AG08396 (cell line): ENCODE measurements at regions not wholly inside any gene's neighbourhood (a gene's known extent, or its start where the extent isn't known, plus 50 kb on each side); places are given as distances from the start of the nearest gene placed in this dataset.

Experiments
- DNase-seq: peaks from one replicate; pipeline ENCODE4 v3.0.0; 2012; ENCODE audit warnings: low spot score, mixed read lengths

DNA sequence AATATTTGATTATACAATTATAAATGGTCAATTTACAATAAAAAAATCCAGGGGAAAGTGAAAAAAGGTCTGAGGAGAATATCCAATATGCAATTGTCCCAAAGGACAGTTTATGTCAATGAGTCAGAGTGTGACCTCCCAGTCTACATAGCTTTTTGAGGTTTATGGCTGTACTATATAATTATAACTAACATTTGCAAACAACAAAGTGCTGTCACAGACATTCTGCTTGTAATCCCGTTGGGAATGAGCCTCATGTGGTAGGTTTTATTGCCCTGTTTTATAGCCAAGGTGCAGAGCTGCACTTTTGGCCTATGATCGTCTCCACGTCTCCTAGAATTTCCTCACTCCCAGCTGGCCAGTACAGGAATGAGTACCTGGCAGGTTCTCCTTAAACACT, 103.8 kb downstream of the ADSS2 start:
- DNase-seq, result no peak

DNA sequence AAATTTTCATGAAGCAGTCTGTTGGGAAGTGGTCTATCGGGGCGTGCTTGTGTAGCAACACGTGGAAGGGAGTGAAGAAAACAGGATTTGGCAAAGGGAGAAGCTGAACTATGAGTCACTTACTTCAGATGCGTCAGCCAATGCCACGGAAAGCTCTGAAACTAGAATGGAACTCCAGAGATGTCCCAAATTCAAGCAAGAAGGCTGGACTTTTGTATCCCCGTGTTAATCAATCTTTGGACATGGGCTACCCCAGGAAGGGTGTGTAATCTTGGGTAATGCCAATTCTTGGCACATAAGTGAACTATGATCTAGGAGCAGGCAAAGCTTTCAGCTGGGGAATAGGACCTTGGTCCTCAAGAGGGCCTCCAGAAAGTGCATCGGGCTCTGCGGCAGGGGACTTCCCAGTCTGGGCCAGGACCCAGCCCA, 102.6 kb downstream of the ADSS2 start:
- DNase-seq, result peak; percentile 73

DNA sequence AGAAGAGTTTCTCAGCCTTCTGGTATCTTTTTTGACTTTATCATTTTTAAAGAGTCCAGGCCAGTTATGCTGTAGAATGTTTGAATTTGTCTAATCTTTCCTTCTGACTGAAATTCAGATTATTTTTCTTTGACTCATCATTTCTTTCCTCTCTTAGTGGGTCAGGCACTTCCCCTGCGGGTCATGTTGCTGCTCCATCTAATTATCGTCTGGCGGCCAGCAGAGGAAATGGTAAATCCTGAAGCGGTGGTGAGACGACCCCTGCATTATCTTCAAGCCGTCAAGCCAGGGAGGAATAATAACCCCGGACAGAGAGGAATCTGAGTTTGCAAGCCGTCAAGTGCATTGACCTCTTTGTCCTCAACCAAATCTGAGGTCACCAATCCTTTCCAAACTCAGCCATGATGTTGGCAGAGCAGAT, 102.1 kb downstream of the ADSS2 start:
- no peak for DNase-seq

DNA sequence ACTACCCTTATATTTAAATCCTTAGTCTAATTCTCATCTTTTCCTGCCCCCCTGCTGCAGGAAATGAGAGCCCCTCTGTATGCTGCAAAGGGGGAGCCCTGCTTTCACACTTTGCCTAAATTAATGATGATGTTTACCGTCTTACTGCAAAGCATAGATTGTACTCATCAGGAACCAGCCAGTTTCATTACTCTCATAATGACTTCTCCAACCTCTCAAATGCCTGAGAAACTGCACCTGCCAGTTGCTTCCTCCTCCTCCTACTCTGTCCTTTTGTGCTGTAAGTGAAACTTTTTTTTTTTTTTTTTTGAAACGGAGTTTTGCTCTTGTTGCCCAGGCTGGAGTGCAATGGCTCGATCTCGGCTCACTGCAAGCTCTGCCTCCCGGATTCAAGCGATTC, 101.7 kb downstream of the ADSS2 start:
- no peak for DNase-seq

DNA sequence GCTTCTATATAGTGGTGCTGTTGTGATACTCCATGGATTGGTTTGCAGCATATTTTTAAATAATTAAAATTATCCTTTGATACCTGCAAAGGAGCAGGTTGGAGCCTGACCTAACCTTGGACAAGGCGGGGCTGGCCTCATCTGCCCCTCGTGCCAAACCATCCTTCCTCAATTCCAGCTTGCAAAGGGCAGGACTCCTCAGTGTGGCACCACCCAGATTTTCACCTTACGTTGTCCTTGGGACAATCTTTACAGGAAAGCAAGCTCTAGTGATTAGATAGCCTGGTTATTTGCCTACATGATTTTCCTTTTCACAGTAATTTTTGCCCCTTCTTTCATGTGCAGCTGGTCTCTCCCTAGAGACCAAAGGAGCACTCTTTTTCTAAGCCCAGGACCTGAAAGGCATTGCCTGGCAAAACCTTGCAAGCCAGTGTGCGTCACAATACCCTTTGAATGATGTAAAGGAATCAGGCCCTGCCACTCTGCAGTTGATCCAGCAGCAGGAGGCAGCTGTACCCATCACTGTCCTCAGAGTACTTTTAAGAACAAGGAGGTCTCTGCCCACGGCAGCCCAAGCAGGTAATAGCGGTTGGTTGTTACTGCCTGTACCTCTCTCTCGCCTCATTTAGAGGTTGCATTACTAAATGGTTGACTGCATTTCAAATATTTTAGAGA, 99.4 kb downstream of the ADSS2 start:
- DNase-seq, result no peak

DNA sequence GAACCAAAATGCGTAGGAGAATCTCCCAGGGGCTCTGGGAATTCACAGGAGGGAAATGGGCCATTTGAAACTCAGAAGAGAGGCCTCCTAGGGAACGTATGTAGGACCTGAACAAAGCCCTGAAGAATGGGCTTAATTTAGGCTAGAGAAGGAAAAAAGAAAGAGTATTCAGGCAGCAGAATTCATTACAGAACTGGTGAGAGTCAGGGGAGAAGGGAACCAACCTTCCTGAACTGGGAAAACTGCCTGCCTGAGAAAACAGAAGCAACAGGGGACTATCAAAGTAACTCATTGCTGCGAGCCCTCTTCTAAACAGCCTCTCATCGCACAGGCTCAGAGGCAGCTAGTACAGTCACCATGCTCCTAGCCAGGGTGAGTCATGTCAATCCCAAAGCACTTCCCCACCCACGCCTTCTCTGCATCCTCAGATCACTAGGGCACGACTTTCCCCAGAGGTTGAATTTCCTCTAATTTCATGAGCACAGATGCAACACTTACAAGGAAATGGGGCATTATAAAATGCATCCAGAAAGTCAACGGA, 98.1 kb downstream of the ADSS2 start:
- peak; percentile 86 for DNase-seq

DNA sequence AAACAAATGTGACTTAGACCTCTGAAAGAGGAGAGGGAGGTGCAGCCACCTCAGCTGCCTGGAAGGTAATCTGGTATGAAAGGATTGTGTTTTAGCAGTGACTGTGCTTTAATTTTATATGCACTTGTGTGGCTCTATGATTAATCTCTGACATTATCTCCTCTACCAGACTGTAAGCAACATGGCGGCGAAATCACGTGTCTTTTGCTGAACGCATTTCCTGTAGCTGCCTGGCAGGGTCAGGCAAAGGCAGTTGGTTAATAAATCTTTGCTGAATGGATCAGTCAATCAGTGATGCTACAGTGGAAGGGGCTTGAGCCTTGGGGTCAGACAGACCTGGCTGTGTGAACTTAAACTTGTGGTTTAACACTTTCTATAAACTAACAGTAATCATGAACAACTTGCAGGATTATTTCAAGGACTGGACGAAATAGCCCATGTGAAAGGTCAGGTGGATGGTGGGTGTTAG, 96.9 kb downstream of the ADSS2 start:
- no peak for DNase-seq

DNA sequence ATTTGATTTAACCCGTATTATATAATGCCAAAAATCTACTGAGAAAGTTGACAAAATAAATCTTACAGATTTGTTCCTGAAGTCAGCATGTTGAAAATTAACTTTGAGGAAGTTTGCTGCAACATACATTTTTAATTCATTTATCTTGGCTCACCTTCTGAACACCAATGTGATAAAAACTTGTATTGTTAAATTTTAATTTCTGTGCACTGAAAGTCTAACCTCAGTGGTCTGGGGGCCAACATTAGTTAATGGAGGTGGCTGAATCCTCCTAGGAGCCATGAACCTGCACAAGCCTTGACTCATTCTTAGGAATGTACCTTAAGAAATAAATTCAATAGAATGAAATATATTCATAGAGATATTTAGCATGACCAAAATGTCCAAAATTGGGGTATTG, 95.3 kb downstream of the ADSS2 start:
- DNase-seq, result no peak
